Iris pigment epithelial cell (primary cell): ENCODE measurements at regions not wholly inside any gene's neighbourhood (a gene's known extent, or its start where the extent isn't known, plus 50 kb on each side); places are given as distances from the start of the nearest gene placed in this dataset.

ENCODE experiments used
- DNase-seq: peaks from one replicate; pipeline ENCODE4 v3.0.0-alpha.2; 2011; ENCODE audit warnings: low read depth

DNA sequence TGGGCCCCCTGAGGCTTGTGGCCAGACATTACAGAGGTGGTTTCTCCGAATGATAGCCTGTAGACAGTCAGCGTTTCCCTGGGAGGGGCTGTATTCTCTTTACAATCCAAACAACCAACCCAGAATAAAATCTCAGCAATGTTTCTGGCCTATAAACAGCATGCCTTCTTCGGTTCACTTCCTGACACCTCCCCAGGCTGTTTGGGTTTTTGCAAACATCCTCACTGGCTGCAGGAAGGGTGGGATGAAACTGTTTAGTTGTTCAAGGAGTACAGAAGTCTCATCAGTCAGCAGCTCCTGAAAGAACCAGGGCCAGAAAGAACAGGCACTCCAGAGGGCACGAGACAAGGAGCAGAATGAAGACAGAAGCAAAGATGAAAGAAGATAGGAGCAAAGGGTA is 350.0 kb downstream of the QKI start:
- peak; percentile 47 for DNase-seq

DNA sequence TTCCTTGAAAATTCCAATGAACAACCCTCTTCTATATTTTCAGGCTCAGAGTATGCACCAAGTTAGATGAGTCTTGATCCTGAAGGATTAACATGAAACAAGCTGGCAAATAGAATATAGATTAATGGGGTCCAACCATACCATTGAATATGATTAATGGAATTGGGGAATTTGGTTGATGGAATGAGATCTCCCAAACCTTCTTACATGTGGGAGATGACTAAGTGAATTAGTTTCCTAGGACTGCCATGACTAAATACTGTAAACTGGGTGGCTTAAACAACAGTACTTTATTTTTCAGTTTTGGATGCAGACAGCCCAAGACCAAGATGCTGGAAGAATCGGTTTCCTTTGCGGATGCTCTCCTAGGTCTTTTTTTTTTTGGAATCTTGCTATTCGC is 347.0 kb downstream of the QKI start:
- DNase-seq = peak; percentile 11

DNA sequence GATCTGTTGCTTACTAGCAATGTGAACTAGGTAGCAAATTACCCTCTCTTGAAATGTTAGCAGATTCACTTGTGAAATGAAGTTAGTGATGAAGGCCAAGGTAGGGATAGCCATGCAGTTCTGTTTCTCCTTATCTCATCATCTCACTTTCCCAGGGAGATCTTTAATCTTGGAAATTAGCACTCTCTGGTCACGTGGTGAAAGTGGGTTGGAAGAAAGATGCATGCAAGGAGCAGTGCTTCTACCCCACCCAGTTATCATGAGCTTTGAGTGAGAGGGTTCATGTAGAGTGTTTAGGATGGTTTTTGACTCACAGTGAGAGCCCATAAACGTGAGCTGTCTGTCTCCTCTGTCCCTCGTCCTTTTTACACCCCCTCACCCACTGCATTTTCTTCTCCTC is 346.3 kb downstream of the QKI start:
- DNase-seq = no peak

DNA sequence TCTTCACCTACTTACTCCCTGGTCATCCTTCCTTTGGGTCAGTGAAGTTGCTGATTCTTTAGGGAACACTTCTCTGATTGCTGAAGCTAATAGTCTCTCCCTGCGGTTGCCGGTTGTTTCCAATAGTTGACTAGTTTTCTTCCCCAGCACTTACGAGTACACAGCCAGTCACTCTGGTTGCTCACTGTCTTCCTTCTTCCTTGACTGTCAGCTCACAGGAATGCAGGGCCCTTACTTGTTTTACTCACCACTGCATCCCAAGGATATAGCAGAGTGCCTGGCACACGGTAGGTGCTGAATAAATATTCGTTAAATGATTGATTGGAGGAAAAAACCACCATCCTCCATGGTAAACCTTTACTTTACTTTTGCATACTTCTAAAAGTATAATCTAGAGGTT is 345.0 kb downstream of the QKI start:
- peak; percentile 58 for DNase-seq

DNA sequence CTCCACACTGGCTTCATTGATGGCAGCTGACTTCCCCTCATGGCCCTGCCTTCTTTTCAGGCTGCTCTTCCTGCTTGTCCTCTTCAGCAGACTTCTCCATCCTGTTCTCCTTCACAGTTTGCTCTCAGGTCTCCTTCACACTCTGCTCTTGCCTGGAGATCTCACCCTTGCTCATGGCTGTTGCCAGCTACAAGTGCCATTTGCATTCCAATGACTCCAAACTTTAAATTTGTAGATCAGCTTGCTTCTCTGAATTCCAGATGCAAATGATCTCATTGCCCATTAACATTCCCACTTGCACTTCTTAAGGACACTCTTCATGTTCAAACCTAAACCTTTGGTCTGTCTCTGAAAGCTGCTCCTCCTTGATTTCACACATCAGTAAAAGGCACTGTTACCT is 343.0 kb downstream of the QKI start:
- no peak for DNase-seq

DNA sequence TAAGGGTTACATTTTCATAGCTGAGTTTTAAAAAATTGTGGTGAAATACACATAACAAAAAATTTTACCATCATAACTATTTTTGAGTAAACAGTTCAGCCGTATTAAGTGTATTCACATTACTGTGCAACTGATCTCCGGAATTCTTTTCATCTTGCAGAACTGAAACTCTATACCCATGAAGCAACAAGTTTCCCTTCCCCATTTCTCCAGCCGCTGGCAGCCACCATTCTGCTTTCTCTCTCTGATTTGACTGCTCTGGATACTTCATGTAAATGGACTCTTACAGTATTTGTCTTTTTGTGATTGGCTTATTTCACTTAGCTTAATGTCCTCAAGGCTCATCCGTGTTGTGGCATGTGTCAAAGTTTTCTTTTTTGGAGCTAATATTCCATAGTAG is 341.6 kb downstream of the QKI start:
- DNase-seq = peak; percentile 58

DNA sequence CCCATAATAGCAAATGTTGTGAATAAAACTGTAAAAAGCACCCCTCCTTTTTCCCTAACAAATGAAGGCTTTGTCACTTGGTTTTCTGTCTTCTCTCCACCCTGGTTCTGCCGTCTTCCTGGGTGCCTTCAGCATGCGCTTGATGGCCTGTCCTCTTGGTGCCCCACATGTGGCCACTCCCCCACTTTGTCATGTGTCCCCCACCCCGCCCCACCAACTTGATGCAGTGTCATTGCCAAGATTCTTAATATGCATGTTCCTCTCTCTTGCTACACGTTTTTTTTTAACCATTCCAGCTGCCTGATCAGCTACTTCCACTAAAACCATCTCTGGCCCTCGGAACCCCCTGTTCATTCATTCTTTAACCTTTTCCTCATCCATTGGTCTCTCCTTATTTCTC is 340.3 kb downstream of the QKI start:
- DNase-seq = no peak

DNA sequence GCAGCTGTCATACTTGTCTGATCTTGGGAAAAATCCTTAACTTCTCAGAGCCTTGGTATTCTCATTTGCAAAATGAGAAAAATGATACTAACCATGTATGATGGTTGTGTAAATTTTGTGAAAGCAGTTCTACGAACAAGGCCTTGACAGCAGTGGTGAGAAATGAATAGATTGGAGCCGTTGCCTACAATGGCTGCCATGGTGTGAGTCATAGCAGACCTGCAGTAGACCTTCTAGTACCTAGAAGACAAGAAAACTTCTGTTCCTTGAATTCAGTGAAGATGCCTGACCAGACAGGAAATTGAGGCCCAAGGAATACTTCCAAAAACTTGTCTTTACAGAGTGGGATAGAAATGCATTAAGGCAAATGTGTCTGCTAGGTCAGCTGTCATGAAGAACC is 338.9 kb downstream of the QKI start:
- DNase-seq = no peak

DNA sequence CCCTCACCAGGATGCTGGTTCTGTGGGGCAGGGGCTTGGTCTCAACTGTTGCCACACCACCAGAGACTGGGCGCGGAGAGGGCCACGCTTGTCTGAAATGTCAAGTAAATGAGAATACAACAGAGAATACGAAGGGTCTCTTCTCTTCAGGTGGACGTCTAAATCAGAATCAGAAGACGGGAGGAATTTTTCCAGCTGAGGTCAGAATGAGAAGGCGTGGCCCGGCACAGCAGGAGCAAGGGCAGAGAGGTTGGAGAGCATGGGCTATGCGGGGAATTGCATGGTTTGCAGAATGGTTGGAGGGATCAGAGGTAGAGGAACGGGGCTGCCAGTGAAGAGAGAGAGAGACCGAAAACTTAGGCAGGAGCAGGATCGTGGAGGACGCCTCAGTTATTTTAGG is 337.9 kb downstream of the QKI start:
- no peak for DNase-seq

DNA sequence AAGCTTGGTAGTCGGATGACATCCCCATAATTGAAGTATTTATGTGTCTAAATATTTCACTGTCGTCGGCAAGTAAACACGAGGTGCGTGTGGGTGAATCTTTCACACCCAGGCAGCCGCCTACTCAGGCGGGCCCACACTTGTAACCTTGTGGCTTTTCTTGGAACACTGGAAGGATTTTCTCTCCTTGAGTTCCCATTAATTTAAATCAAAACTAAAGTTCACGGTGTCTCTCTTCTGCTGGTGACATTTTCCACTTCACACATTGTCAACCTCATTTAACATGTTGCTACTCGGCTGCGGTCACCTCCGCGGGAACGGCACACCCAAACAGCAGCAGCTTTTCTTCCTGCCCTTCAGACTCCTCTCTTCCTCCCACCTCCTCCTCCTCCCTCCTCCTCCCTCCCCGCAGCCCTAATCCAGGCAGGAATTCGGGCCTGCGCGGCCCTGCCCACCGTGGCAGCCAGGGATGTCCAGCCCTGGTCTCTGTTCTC is 336.6 kb downstream of the QKI start:
- no peak for DNase-seq

DNA sequence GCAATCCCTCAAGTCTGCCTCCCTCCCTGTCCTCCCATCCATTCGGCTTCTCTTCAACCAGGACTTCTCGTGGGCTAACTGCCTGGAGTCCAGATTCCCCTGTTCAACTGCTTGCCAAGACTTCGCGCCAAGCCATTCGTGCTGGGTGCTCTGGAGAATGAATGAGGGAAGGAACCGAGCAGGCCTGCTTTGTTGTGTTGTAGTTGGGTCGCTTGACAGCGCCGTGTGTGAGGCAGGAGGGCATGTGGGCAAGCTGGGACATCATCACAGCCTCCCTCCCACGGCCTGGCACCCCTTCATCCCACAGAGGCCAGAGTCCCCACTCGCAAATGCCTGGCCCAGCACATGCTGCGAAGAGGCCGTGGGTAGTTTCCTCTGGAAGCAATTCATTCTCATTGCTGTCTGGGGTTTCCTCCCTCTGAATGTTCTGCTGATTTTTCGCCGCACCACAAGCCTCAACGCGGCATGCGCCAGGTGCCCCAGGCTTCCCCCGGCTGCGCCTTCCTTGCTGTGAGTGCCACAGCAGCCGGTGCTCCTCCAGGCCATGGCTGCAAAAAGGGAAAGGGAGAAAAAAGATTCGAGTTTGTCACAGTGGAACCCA is 336.0 kb downstream of the QKI start:
- DNase-seq = no peak

DNA sequence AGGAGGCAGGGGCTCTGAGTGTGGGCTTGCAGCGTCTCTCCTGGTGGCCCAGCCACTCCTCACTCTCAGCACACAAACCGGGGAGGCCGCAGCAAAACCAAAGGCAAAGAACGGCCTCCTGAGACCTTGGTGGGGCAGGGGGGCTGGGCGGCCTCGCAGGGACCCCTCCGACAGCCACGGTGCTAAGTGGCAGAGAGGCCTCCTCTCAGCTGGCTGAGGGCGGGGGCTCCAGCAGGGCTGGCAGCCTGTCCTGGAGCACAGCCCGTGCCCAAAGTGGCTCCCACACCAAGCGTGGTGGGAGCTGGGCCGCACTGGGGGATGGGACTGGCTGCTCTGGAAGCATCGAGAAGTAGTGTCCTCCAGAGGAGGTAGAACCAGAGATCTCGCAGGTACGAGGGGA is 334.4 kb downstream of the QKI start:
- DNase-seq = no peak

DNA sequence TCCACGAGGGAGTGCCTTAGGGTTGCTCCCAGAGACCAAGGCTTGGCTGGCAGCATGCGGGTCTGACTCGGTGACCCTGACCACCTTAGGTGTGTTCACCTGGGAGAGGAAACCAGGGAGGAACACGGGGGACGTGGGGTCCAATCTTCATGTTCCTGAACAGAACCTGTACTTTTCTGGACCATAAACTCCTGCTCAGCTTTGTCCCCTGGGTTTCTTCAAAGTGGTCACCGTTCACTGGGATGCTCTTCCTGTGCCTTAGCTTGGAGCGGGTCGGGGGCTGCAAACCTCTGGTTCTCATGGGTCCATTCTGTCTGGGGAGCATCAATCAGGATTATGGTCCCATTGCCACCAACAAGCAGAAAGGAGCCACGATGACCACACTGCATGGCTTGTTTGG is 333.5 kb downstream of the QKI start:
- no peak for DNase-seq

DNA sequence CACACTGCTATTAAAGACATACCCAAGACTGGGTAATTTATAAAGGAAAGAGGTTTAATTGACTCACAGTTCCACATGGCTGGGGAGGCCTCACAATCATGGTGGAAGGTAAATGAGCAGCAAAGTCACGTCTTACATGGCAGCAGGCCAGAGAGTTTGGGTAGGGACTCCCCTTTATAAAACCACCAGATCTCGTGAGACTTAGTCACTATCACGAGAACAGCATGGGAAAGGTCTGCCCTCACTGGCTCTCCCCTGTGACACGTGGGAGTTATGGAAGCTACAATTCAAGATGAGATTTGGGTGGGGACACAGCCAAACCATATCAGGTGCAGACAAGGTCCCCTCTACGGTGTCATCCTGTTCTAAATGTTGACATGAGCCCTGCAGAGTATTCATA is 332.5 kb downstream of the QKI start:
- peak; percentile 14 for DNase-seq

DNA sequence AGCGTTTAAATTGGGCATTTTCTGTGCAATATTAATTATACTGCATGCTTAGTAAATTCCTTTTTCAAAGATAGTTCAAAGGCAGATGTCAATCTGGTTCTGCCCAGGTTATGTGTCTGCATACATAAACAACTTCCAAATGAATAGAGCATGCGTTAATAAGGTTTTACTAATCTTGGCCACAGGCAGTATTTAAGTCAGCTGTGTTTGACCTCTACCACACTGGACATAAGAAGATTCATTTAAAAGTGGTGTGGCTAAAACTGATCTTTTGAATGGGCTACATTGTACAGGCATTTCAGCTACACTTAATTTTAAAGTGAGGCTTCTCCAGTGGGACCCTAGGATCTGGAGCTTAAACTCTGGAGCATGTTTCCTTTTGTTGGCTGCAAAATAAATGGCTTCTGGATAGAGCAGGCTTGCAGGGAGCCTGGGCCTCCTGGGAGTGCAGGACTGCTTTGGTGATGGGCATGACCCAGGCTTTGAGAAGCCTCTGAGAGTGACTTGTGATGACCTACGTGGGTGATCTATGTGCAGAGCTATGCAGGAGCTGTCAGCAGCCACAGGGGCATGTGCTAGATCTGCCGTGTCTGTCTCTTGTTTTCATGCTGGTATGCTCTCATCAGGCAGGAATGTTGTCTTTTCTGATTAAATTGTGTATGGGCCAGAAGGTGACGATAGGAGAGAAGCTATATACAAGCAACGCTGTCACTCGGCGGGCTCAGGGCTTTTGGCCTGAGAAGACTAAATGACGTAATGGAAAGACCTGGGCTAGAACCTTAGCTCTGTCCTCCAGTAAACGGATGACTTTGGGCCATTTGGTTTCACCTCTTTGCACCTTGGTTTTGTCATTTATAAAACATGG is 331.2 kb downstream of the QKI start:
- DNase-seq = peak; percentile 97

DNA sequence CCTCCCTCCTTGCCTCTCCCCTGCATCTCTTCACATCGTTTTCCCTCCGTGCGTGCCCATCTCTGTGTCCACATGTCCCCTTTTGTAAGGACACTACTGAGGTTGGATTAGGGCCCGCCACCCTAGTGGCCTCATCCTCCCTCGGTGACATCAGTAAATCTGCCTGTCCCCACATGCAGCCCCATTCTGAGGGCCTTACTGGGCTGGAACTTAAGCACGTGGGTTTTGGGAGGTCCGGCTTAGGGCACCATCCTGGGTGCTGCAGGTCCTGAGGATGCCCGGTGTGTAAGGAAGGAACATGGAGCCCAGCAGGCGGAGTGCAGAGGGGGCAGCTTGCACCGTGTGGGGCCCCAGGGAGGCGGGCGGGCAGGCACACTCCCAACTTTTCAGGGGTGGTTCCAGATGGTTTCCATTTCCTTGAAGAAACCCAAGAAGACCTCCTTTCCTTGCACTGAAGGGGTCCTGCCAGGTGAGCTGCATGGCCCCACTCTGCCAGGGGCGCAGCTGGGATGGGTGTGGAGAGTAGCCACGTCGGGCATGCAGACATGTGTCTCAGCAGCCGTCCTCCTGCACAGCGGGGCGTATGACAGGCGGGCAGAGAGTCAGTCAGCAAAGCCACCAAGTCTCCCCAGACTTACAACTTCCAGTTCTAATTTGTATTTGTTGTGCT is 329.9 kb downstream of the QKI start:
- no peak for DNase-seq

DNA sequence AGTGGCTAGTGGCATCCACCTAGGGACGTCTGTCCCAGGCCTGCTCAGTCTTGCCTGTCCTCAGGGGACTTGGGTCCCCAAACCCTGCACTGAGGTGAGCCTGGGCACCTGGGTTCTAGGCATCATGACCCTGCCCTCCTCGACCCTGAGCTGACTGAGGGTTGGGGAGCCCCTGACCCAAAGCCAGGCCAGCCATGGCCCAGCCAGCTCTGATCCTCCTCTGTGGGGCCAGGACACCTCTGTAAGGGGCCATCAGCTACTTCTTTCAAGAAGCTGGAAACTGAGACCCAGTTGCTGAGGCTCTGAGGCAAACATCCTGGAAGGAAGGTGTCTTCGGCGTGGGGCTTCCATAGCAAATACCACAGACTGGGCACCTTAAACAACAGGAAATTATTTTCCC is 329.3 kb downstream of the QKI start:
- DNase-seq = no peak

DNA sequence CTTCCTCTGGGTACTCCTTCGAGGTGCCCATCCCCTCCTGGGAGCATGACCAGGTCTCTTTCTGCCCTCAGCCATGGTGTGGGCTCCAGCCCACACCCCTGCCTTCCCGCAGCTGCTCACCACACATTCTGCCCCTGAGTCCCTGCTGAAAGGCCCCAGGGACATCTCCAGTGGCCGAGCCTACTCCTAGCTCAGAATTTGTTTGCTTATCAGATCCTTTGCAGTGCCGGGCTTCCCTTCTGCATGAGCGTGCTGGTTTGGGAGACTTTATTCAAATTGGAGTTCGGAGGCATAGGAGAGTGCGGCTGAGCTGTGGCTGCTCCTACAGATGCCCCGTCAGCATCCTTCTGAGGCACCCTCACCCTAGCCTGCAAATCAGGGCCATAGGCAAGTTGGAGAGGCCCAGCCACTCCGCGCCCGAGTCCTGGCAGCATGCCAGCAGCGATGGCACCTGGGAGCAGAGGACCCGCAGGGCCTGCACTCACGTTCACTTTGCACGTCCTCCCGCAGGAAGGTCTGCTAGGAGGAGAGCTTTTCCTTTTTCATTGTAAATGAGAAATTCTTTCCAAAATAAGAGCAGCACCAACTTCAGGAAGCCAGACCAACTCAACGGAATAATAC is 327.3 kb downstream of the QKI start:
- no peak for DNase-seq

DNA sequence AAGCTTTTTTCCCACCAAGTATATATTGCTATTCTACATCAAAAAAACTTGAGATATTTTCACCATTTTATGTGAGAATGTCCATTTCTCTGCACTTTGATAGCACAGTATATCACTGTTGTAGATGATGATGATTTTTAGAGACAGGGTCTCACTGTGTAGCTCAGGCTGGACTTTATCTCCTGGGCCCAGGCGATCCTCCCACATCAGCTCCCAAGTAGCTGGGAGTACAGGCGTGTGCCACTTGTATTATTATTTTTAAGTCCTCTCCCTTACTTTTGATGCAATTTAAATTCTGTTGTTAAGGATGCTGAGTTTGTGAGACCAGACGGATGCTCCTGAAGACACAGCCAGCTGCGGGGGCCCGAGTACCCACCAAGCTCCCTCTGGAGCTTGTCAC is 326.8 kb downstream of the QKI start:
- no peak for DNase-seq

DNA sequence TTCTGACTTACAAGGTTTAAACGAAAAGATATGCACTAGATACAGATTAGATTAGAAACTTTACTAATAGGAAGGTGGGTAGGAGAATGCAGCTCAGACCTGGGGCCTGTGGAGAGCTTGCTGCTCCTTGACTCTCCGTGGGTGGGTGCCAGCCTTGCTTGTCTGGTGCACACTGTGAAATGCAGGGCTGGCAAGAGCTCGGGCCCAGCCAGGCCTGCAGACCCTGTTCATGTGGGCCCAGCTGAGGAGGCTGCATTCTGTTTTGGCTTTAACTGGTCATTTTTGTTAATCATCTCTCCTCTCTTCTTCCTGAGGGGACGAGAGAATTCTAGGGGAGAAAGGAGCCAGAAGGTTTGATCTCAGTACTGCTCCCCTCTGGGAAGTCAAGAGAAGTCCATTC is 325.4 kb downstream of the QKI start:
- no peak for DNase-seq

DNA sequence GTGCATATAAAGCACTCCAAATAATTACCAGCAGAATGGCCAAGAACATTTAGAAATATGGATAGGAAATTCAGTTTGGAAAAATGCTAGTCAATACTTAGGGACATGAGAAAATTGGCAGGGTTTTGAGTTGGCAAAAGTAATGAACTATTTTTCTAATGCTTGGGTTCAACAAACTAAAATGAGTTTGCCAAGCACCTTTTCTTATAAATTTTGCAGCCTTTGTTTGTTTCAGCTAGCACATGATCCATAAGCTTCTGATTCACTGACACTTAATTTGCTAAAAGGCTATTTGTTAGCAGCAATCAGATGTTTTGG is 324.8 kb downstream of the QKI start:
- DNase-seq = no peak

DNA sequence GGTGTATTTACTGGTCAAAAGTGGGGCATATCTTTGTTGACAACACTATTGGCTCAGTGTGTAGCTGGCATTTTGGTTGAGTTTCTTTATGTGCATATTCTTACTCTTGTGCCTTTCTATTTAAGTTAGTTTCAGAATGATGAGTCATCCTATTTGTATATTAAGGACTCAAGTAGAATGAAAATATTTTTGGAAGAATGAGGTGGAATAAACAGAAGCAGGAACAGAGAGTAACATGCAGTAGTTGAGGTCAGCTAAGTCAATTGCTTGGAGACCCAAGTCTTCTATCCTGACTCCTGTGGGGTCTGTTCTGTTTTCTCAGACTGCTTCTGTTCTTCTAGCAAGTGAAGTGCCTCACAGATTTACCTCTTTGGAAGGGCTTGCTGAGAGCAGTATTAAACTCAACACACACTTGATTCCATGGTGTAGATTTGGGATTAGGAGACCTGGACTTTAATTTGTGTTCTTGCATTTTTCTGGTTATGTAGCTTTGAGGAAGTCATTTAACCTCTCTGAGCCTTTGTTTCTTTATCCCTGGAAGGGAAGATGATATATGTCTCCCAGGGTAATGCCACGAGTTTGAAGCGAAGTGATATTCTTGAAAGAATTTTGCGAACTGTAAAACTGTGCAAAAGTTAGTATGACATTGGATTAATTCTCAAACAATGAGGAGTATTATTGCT is 324.3 kb downstream of the QKI start:
- DNase-seq = peak; percentile 42
